ENCODE measurements at regions not wholly inside any gene's neighbourhood (a gene's known extent, or its start where the extent isn't known, plus 50 kb on each side); places are given as distances from the start of the nearest gene placed in this dataset.

GRCh38 chr11:44404736-44405395 lies 94.9 kb upstream of the ALX4 start:
- Histone ChIP-seq H3K9me3 (no peaks in the 10 kb centered on the region), H3K4me1 (no peaks in the 10 kb centered on the region), H3K27me3 (peaks cover 0 to 49% (median 9%) of the 10 kb centered on the region in 3 donors), H3K27ac (no peak overlapping the region), H3K4me3 (no peak overlapping the region), H3K36me3 (no peaks in the 10 kb centered on the region)
- intact Hi-C loops (cut with DNase I; ENCODE audit: low total_unique reads), result no loop called here
- no peak for DNase-seq
- no peak for TF ChIP-seq EP300 (IDR thresholded peaks at IDR 0.05)
- TF ChIP-seq POLR2AphosphoS5 (IDR thresholded peaks at IDR 0.05), result no peak
- no peak for TF ChIP-seq CTCF (IDR thresholded peaks at IDR 0.05)
- no peak for TF ChIP-seq POLR2A (IDR thresholded peaks at IDR 0.05)
- 59 to 77% (median 69%) methylated on average over 10 of the region's 10 CpGs for WGBS, 5 donors

GRCh38 chr11:44407211-44407996 lies 97.5 kb upstream of the ALX4 start:
- H3K27me3 ChIP-seq, result peaks cover 0 to 51% (median 9%) of the 10 kb centered on the region in 3 donors
- no peak for TF ChIP-seq POLR2A (IDR thresholded peaks at IDR 0.05)
- TF ChIP-seq CTCF (IDR thresholded peaks at IDR 0.05), result no peak
- TF ChIP-seq EP300 (IDR thresholded peaks at IDR 0.05), result no peak
- no peak for TF ChIP-seq POLR2AphosphoS5 (IDR thresholded peaks at IDR 0.05)
- no peak overlapping the region for H3K4me3 ChIP-seq
- intact Hi-C loops (cut with DNase I; ENCODE audit: low total_unique reads), result no loop called here
- H3K36me3 ChIP-seq, result no peaks in the 10 kb centered on the region
- no peaks in the 10 kb centered on the region for H3K4me1 ChIP-seq
- H3K27ac ChIP-seq, result no peak overlapping the region
- 64 to 77% (median 72%) methylated on average over 7 of the region's 7 CpGs for WGBS, 5 donors
- no peak for DNase-seq
- H3K9me3 ChIP-seq, result peaks cover 0 to 4% (median 2%) of the 10 kb centered on the region in 4 donors

GRCh38 chr11:44408141-44408540 lies 98.2 kb upstream of the ALX4 start:
- H3K4me1 ChIP-seq, result no peaks in the 10 kb centered on the region
- H3K27me3 ChIP-seq, result peaks cover 0 to 51% (median 9%) of the 10 kb centered on the region in 3 donors
- no peak overlapping the region for H3K4me3 ChIP-seq
- H3K36me3 ChIP-seq, result no peaks in the 10 kb centered on the region
- H3K9me3 ChIP-seq, result peaks cover 0 to 4% (median 2%) of the 10 kb centered on the region in 4 donors
- no peak overlapping the region for H3K27ac ChIP-seq
- intact Hi-C loops (cut with DNase I; ENCODE audit: low total_unique reads), result no loop called here
- WGBS, 5 donors, result 39 to 47% (median 41%) methylated on average over 4 of the region's 4 CpGs
- DNase-seq, result no peak
- TF ChIP-seq CTCF (IDR thresholded peaks at IDR 0.05) (no peak), POLR2A (IDR thresholded peaks at IDR 0.05) (no peak), EP300 (IDR thresholded peaks at IDR 0.05) (no peak), POLR2AphosphoS5 (IDR thresholded peaks at IDR 0.05) (no peak)

GRCh38 chr11:44408711-44409470 lies 99.0 kb upstream of the ALX4 start:
- no peak overlapping the region for H3K27ac ChIP-seq
- WGBS, 5 donors, result 86 to 94% (median 88%) methylated on average over 6 of the region's 6 CpGs

More at GRCh38 chr11:44408711-44409470, 99.0 kb upstream of the ALX4 start:
- intact Hi-C loops (cut with DNase I; ENCODE audit: low total_unique reads), result no loop called here
- Histone ChIP-seq H3K36me3 (no peaks in the 10 kb centered on the region), H3K9me3 (peaks cover 0 to 4% (median 2%) of the 10 kb centered on the region in 4 donors), H3K4me3 (no peak overlapping the region), H3K27me3 (peaks cover 0 to 51% (median 6%) of the 10 kb centered on the region in 3 donors), H3K4me1 (no peaks in the 10 kb centered on the region)
- TF ChIP-seq POLR2AphosphoS5 (IDR thresholded peaks at IDR 0.05) (no peak), POLR2A (IDR thresholded peaks at IDR 0.05) (no peak), EP300 (IDR thresholded peaks at IDR 0.05) (no peak), CTCF (IDR thresholded peaks at IDR 0.05) (no peak)
- DNase-seq, result no peak

All from stomach (tissue), 8 donors.